ENCODE measurements at regions not wholly inside any gene's neighbourhood (a gene's known extent, or its start where the extent isn't known, plus 50 kb on each side); places are given as distances from the start of the nearest gene placed in this dataset.

- in situ Hi-C loops (cut with HindIII; ENCODE audit: low pct_unique_long_range_greater_than_20kb, low sequenced_read_pairs), result no loop called here
- DNase-seq (ENCODE audit: low read depth), result no peak
Observed at GRCh38 chr2:76295762-76296161, 585.0 kb upstream of the GCFC2 start.

DNA sequence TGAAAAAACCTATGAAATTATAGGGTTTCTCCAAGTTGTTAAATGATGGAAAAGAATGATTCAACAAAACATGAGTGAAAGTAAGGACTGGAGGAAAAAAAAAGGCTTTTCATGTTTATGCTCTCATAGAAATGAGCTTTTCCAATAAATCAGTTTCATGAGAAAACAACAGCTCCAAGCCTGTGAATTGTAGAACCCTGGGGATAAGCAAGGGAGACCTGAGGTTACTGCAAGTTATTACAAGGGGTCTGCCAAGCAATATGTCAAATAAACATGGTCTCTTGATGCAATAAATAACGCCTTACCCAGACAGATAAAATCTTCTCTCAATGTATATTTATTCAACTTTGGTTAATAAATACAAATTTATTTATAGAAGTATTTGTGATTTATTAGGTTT, 577.9 kb upstream of the GCFC2 start:
- in situ Hi-C loops (cut with HindIII; ENCODE audit: low pct_unique_long_range_greater_than_20kb, low sequenced_read_pairs), result no loop called here
- DNase-seq (ENCODE audit: low read depth), result no peak

DNA sequence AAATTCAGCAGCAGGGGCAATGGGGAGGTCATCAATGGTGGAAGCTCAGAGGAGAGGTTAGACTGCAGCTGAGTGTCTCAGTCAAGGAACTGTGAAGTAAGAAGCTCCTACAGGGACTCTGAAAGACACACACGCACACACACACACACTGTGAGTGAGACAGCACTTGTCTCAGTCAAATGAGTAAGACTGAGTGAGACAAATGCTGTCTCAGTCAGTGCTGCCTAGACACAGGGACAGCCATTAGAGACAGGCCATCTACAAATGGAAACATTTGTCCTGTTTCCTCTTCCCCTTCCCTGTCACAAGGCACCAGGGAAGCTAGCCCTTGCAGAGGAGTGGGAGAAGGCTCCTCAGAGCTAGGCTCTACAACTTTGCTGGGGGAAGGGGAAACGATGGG, 577.4 kb upstream of the GCFC2 start:
- DNase-seq (ENCODE audit: low read depth), result no peak
- in situ Hi-C loops (cut with HindIII; ENCODE audit: low pct_unique_long_range_greater_than_20kb, low sequenced_read_pairs), result no loop called here

DNA sequence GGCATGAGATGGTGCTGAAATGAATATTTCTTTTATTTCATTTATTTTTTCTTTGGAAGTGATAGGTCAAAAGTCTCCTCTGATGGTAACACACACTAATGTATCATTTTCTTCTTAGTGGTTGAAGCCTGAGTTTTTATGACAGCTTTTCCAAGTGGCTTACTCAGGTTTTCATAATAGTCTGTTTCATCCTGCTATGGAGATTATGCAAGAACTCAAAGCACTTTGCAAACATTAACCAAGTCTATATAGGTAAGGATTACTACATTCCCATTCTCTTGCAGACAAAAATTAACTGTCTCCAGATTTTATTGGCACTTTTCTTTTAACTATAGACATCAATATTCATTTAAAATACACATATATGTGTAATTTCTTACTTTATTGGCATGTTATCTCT, 572.6 kb upstream of the GCFC2 start:
- no peak for DNase-seq (ENCODE audit: low read depth)

DNA sequence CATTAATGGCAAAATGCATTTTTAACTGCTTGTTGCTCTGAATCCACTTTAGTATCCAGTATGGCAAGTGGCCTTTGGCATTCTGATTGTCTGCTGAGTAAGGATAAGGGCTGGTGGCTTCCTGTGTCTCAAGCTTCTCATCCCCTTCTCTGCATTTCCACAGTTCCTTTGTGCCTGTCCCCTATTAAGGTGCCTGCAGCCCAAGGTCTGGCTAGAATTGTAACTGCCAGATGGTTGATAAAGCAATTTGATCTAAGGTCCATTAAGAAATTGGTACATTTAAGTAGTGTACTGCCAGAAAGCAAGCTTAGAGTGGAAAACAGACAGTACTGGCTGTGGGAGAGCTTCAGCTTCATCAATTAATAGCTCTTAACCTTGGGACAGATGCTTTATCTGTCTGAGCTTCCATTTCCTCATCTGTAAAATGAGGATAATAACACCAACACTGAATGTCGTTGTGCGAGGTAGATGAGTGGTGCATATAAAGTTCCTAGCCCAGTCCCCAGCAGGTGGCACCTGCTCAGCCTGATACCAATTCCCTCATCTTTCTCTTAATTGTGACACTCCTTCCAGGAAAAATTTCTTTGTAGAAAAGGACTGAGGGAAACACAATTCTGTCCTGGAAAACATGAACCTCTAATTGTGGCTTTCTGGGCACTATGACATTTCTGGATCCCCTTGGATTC, 570.6 kb upstream of the GCFC2 start:
- in situ Hi-C loops (cut with HindIII; ENCODE audit: low pct_unique_long_range_greater_than_20kb, low sequenced_read_pairs), result no loop called here
- DNase-seq (ENCODE audit: low read depth), result no peak

More for the DNA sequence above, 572.6 kb upstream of the GCFC2 start:
- in situ Hi-C loops (cut with HindIII; ENCODE audit: low pct_unique_long_range_greater_than_20kb, low sequenced_read_pairs), result no loop called here

DNA sequence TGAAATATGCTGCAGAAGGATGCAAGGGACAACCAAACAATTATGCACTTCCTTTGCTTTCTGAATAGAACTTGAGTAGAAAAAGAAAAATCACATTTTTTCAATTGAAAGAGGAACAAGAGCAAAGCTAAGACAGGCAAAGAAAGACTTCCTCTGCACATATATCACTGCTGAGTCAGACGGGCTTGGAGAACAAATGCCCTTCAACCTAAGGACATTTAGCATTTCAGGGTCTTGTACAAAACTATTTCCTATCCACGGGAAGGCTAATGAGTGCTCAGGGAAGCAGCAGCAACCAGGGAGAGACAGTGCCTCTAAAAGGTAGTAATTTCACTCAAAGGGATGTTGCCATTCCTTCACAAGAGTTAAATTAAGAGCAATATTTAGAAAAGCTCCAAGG, 570.0 kb upstream of the GCFC2 start:
- DNase-seq (ENCODE audit: low read depth), result no peak
- in situ Hi-C loops (cut with HindIII; ENCODE audit: low pct_unique_long_range_greater_than_20kb, low sequenced_read_pairs), result no loop called here

DNA sequence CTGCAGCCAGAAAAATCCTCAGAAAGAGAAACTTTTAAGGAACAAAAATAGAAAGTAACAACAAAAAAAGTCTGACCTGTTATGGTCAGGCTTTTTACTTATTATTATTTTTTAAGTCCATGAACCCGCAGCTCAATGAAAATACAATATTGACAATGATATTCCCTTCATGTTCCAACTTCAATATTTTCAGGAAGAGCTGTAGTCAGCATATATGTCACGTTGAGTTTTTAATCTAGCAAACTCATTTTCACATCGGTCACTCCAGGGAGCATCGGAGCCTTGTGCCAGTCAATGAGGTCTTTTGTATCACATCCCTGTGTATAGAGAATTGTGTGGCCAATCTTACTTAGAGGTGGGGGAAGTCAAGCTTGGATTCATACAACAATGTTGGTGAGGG, 568.4 kb upstream of the GCFC2 start:
- no peak for DNase-seq (ENCODE audit: low read depth)
- in situ Hi-C loops (cut with HindIII; ENCODE audit: low pct_unique_long_range_greater_than_20kb, low sequenced_read_pairs), result no loop called here

DNA sequence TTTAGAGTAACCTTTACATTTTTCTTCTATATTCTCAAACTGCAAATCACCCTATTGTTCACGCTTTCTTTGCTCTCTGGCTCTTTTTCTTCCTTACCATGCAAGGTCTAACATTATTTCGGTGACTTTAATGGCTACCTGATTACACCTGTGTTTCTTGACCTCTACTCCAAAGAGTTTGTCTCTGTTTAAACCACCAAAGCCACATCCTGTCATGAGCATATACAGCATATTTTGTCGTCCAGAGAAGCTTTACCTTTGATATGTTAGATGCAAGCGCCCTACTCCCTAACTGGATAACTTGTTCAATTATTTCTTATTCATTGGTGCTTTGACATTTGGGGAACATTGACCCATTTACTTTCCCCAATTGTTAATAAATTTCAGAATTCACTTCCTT, 565.1 kb upstream of the GCFC2 start:
- DNase-seq (ENCODE audit: low read depth), result no peak
- in situ Hi-C loops (cut with HindIII; ENCODE audit: low pct_unique_long_range_greater_than_20kb, low sequenced_read_pairs), result no loop called here

DNA sequence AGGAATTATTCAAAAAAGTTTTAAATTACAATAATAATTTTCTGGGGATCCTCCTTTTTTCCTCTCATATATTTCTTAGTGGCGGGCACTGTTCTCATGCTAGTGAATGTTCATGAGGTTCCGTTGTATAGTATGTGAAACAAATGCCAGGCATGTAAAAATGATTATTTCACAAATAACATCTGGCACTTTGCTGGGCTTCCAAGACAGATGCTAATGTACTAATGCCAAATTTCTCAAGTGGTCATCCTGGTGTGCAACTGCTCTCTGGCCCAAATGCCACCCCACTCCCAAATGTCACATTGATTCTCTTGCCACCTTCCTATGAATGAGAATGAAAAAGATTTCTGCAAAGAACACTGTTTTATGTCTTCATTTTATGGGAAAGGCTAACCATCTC, 564.0 kb upstream of the GCFC2 start:
- no peak for DNase-seq (ENCODE audit: low read depth)
- in situ Hi-C loops (cut with HindIII; ENCODE audit: low pct_unique_long_range_greater_than_20kb, low sequenced_read_pairs), result no loop called here

GRCh38 chr2:76274160-76274559, 563.4 kb upstream of the GCFC2 start:
- no peak for DNase-seq (ENCODE audit: low read depth)
- in situ Hi-C loops (cut with HindIII; ENCODE audit: low pct_unique_long_range_greater_than_20kb, low sequenced_read_pairs), result no loop called here

GRCh38 chr2:76270096-76270710, 559.5 kb upstream of the GCFC2 start:
- in situ Hi-C loops (cut with HindIII; ENCODE audit: low pct_unique_long_range_greater_than_20kb, low sequenced_read_pairs), result no loop called here
- peak; percentile 66 for DNase-seq (ENCODE audit: low read depth)

DNA sequence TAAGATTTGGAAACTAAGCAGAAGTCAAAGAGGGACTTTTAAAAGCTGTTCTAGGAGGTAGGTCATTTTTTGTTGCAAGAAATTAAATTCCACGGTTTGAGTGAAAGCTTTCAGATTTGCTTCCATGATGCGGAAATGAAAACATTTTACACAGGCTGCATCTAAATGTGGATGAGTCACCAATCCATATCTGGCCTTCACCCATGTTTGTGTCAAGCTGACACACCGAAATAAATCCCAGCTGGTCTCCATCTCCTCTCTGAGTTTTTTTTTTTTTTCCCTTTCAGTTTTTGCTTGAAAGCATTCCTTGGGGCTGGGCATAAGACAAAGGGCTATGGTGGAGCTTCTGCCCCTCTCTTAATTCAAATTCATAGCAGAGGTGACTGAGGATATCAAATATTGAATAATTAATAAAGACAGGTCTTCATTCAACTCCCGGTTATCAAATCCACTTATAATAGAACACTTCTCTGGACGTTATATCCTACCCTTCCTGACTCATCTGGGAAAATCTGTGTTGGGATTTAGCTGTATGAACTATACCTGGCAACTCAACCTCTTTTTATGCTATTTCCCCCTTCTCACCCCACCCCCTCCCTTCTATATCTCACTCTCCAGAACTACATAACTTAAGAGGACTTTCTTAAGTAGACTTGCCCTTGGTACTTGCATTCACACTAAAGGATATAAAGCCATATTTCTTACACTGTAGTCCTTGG, 558.3 kb upstream of the GCFC2 start:
- DNase-seq (ENCODE audit: low read depth), result peak; percentile 30
- in situ Hi-C loops (cut with HindIII; ENCODE audit: low pct_unique_long_range_greater_than_20kb, low sequenced_read_pairs), result no loop called here

GRCh38 chr2:76268484-76268883, 557.8 kb upstream of the GCFC2 start:
- in situ Hi-C loops (cut with HindIII; ENCODE audit: low pct_unique_long_range_greater_than_20kb, low sequenced_read_pairs), result no loop called here
- DNase-seq (ENCODE audit: low read depth), result peak; percentile 5

GRCh38 chr2:76257802-76258201, 547.1 kb upstream of the GCFC2 start:
- in situ Hi-C loops (cut with HindIII; ENCODE audit: low pct_unique_long_range_greater_than_20kb, low sequenced_read_pairs), result no loop called here
- no peak for DNase-seq (ENCODE audit: low read depth)

- in situ Hi-C loops (cut with HindIII; ENCODE audit: low pct_unique_long_range_greater_than_20kb, low sequenced_read_pairs), result no loop called here
- no peak for DNase-seq (ENCODE audit: low read depth)
Observed at GRCh38 chr2:76256458-76257088, 545.9 kb upstream of the GCFC2 start.

- DNase-seq (ENCODE audit: low read depth), result no peak
- in situ Hi-C loops (cut with HindIII; ENCODE audit: low pct_unique_long_range_greater_than_20kb, low sequenced_read_pairs), result no loop called here
Observed at GRCh38 chr2:76252704-76253103, 542.0 kb upstream of the GCFC2 start.

DNA sequence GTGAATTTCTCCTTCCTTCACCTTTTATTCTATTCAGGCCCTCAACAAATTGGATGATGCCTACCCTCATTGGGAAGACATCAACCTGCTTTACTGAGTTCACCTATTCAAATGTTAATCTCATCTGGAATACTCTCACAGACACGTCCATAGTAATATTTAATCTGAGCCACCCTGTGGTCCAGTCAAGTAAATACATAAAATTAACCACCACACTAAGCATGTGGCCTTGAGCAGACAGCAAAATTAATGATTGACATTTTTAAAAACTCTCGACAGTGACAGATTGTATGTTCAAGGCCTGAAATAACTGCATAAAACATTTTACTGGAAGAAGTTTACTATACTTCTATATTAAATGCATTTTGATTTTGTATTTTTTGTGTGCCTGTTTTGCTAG, 540.6 kb upstream of the GCFC2 start:
- in situ Hi-C loops (cut with HindIII; ENCODE audit: low pct_unique_long_range_greater_than_20kb, low sequenced_read_pairs), result no loop called here
- DNase-seq (ENCODE audit: low read depth), result no peak

DNA sequence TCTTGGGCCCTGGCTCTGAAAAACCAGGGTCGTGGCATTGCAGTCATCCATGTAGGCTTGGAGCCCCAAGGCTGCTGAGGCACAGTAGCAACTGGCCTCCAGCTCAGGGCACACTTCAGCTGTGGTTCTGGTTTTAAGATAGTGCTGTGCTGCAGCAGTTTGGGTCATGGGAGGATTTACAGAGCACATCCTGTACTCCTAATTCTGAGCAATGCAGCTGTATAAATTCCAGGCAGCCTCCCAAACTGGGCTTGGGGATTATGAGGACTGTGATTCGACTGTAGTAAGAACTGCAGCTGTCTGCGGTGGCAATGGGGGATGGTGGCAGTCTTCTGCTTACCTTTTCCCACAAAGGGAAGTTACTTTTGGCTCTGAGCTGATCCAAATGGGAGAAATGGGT, 536.3 kb upstream of the GCFC2 start:
- no peak for DNase-seq (ENCODE audit: low read depth)
- in situ Hi-C loops (cut with HindIII; ENCODE audit: low pct_unique_long_range_greater_than_20kb, low sequenced_read_pairs), result no loop called here

All from Caki2 (cell line).